NCI-H82 (cell line): ENCODE measurements at regions not wholly inside any gene's neighbourhood (a gene's known extent, or its start where the extent isn't known, plus 50 kb on each side); places are given as distances from the start of the nearest gene placed in this dataset.

Experiments
- DNase-seq: peaks from one replicate; lab custom pipeline; 2025; lab: John Stamatoyannopoulos, UW

- no peak for DNase-seq
Measured at GRCh38 chr1:218642033-218642948, 297.2 kb downstream of the TGFB2 start.

- DNase-seq: no peak
Measured at GRCh38 chr1:218643281-218643680, 298.1 kb downstream of the TGFB2 start.

GRCh38 chr1:218643926-218644325, 298.8 kb downstream of the TGFB2 start:
- no peak for DNase-seq

- DNase-seq: no peak
Measured at GRCh38 chr1:218646288-218646687, 301.2 kb downstream of the TGFB2 start.

GRCh38 chr1:218656301-218657037, 311.3 kb downstream of the TGFB2 start:
- DNase-seq: no peak

GRCh38 chr1:218658269-218658668, 313.1 kb downstream of the TGFB2 start:
- no peak for DNase-seq

GRCh38 chr1:218658899-218659298, 313.8 kb downstream of the TGFB2 start:
- no peak for DNase-seq

GRCh38 chr1:218659911-218660677, 315.0 kb downstream of the TGFB2 start:
- no peak for DNase-seq

- no peak for DNase-seq
Measured at GRCh38 chr1:218660678-218661053, 315.5 kb downstream of the TGFB2 start.

- DNase-seq: no peak
Measured at GRCh38 chr1:218661411-218661810, 316.3 kb downstream of the TGFB2 start.

GRCh38 chr1:218664385-218665170, 319.4 kb downstream of the TGFB2 start:
- no peak for DNase-seq

GRCh38 chr1:218665221-218665620, 320.1 kb downstream of the TGFB2 start:
- DNase-seq: peak; percentile 13

GRCh38 chr1:218666263-218666662, 321.1 kb downstream of the TGFB2 start:
- no peak for DNase-seq

GRCh38 chr1:218667781-218668516, 322.8 kb downstream of the TGFB2 start:
- no peak for DNase-seq

GRCh38 chr1:218669431-218669830, 324.3 kb downstream of the TGFB2 start:
- no peak for DNase-seq

- DNase-seq: no peak
Measured at GRCh38 chr1:218670875-218671274, 325.7 kb downstream of the TGFB2 start.

GRCh38 chr1:218671573-218671972, 326.4 kb downstream of the TGFB2 start:
- DNase-seq: no peak

GRCh38 chr1:218673170-218673569, 328.0 kb downstream of the TGFB2 start:
- DNase-seq: no peak

GRCh38 chr1:218674280-218674773, 329.2 kb downstream of the TGFB2 start:
- peak; percentile 14 for DNase-seq

- no peak for DNase-seq
Measured at GRCh38 chr1:218677026-218677425, 331.9 kb downstream of the TGFB2 start.

GRCh38 chr1:218679391-218679790, 334.3 kb downstream of the TGFB2 start:
- no peak for DNase-seq
